GM23248 (cell line): ENCODE measurements at regions not wholly inside any gene's neighbourhood (a gene's known extent, or its start where the extent isn't known, plus 50 kb on each side); places are given as distances from the start of the nearest gene placed in this dataset.

Source experiments
- DNase-seq: peaks from one replicate; pipeline ENCODE4 v3.0.0-alpha.2; 2015
- H2AFZ ChIP-seq: fragments of 200-600 bp; sonication (generic); 2 replicates; pipeline ENCODE4 v1.6.1; 2016; ENCODE audit warnings: antibody characterized with exemption
- H3F3A ChIP-seq: fragments of 200-600 bp; sonication (generic); 2 replicates; pipeline ENCODE4 v1.6.1; 2016; ENCODE audit warnings: mild to moderate bottlenecking, antibody characterized with exemption, mixed run types; ENCODE audit not compliant: insufficient read depth
- H3K27ac ChIP-seq: fragments of 200-600 bp; sonication (generic); 2 replicates; pipeline ENCODE4 v1.5.1; 2016; ENCODE audit warnings: mild to moderate bottlenecking
- H3K27me3 ChIP-seq: fragments of 200-600 bp; sonication (generic); replicated peaks from 2 replicates; pipeline ENCODE4 v1.6.1; 2016; ENCODE audit warnings: mild to moderate bottlenecking; ENCODE audit not compliant: insufficient read depth
- H3K36me3 ChIP-seq: fragments of 200-600 bp; sonication (generic); 2 replicates; pipeline ENCODE4 v1.6.1; 2016; ENCODE audit warnings: low read depth, mild to moderate bottlenecking
- H3K4me1 ChIP-seq: fragments of 200-600 bp; sonication (generic); 2 replicates; pipeline ENCODE4 v1.6.1; 2016; ENCODE audit warnings: mild to moderate bottlenecking; ENCODE audit not compliant: insufficient read depth
- H3K4me2 ChIP-seq: fragments of 200-600 bp; sonication (generic); one replicate; pipeline ENCODE4 v1.6.1; 2016; ENCODE audit warnings: mild to moderate bottlenecking; ENCODE audit not compliant: unreplicated experiment
- H3K4me3 ChIP-seq: fragments of 200-600 bp; sonication (generic); 2 replicates; pipeline ENCODE4 v1.5.1; 2016; ENCODE audit warnings: mild to moderate bottlenecking
- H3K79me2 ChIP-seq: fragments of 200-600 bp; sonication (generic); 2 replicates; pipeline ENCODE4 v1.6.1; 2016; ENCODE audit warnings: mild to moderate bottlenecking; ENCODE audit not compliant: insufficient read depth
- H3K9ac ChIP-seq: fragments of 200-600 bp; sonication (generic); 2 replicates; pipeline ENCODE4 v1.6.1; 2016; ENCODE audit warnings: mild to moderate bottlenecking
- H3K9me2 ChIP-seq: fragments of 200-600 bp; sonication (generic); 2 replicates; pipeline ENCODE4 v1.6.1; 2016; ENCODE audit warnings: mixed run types, mild to moderate bottlenecking, moderate library complexity; ENCODE audit not compliant: insufficient read depth
- H3K9me3 ChIP-seq: fragments of 200-600 bp; sonication (generic); one replicate; pipeline ENCODE4 v1.6.1; 2017; ENCODE audit warnings: low read depth
- H4K20me1 ChIP-seq: fragments of 200-600 bp; sonication (generic); 2 replicates; pipeline ENCODE4 v1.6.0; 2016; ENCODE audit not compliant: insufficient read depth
- EZH2 ChIP-seq: fragments of 200-600 bp; sonication (generic); IDR thresholded peaks from 2 replicates; pipeline ENCODE4 v1.6.1; 2018; ENCODE audit warnings: antibody characterized with exemption, mild to moderate bottlenecking; ENCODE audit not compliant: insufficient read depth, poor library complexity, severe bottlenecking
- EZH2phosphoT487 ChIP-seq: fragments of 200-600 bp; sonication (generic); IDR thresholded peaks from 2 replicates; pipeline ENCODE4 v1.6.1; 2018; ENCODE audit warnings: antibody characterized with exemption, moderate library complexity, mild to moderate bottlenecking, low read depth; ENCODE audit not compliant: insufficient read depth
- WGBS, 2 experiments: methylation state at CpG; one replicate each; pipeline ENCODE4 v1.1.6; 2015 to 2017; ENCODE audit warnings: low lambda C conversion rate in 2 of 2, low coverage in 1 of 2; ENCODE audit errors: missing lambda C conversion rate in 2 of 2; 5-methylcytosine and 5-hydroxymethylcytosine counted together
- in situ Hi-C: fragments of 300-500 bp; cut with MboI; formaldehyde crosslinking; loops from 2 replicates; pipeline ENCODE4 v1.15.0; 2020

- no peaks in the 10 kb centered on the region for H3F3A ChIP-seq
- TF ChIP-seq EZH2 (no peak), EZH2phosphoT487 (no peak)
- H3K9me2 ChIP-seq, result no peaks in the 10 kb centered on the region
- in situ Hi-C loops, result no loop called here
- no peaks in the 10 kb centered on the region for H4K20me1 ChIP-seq
- no peaks in the 10 kb centered on the region for H3K79me2 ChIP-seq
- H2AFZ ChIP-seq, result no peak overlapping the region
- no peak overlapping the region for H3K9ac ChIP-seq
- H3K4me3 ChIP-seq, result no peak overlapping the region
- no peaks in the 10 kb centered on the region for H3K27me3 ChIP-seq
- no peaks in the 10 kb centered on the region for H3K36me3 ChIP-seq
- no peak overlapping the region for H3K27ac ChIP-seq
- no peaks in the 10 kb centered on the region for H3K4me1 ChIP-seq
- no peak for DNase-seq
- no peaks in the 10 kb centered on the region for H3K9me3 ChIP-seq
- no peak overlapping the region for H3K4me2 ChIP-seq
Measured at GRCh38 chr18:51273437-51273836, 76.0 kb upstream of the MEX3C start.

- Histone ChIP-seq H2AFZ (no peak overlapping the region), H4K20me1 (no peaks in the 10 kb centered on the region), H3K4me2 (no peak overlapping the region), H3K4me3 (no peak overlapping the region), H3K4me1 (no peaks in the 10 kb centered on the region), H3F3A (no peaks in the 10 kb centered on the region), H3K79me2 (no peaks in the 10 kb centered on the region), H3K9me2 (no peaks in the 10 kb centered on the region), H3K27me3 (no peaks in the 10 kb centered on the region), H3K27ac (no peak overlapping the region), H3K36me3 (no peaks in the 10 kb centered on the region), H3K9ac (no peak overlapping the region), H3K9me3 (no peaks in the 10 kb centered on the region)
- TF ChIP-seq EZH2phosphoT487 (no peak), EZH2 (no peak)
- in situ Hi-C loops, result no loop called here
- WGBS, 2 experiments, result 12 to 13% methylated on average over 6 of the region's 6 CpGs
- peak; percentile 20 for DNase-seq
Measured at GRCh38 chr18:51275712-51276476, 78.4 kb upstream of the MEX3C start.

GRCh38 chr18:51278045-51278649, 80.7 kb upstream of the MEX3C start:
- Histone ChIP-seq H2AFZ (no peak overlapping the region), H3K4me2 (no peak overlapping the region), H3K27me3 (no peaks in the 10 kb centered on the region), H3K36me3 (no peaks in the 10 kb centered on the region), H3K9me2 (no peaks in the 10 kb centered on the region), H3K4me3 (no peak overlapping the region), H3K79me2 (no peaks in the 10 kb centered on the region), H3F3A (no peaks in the 10 kb centered on the region), H4K20me1 (no peaks in the 10 kb centered on the region), H3K4me1 (no peaks in the 10 kb centered on the region), H3K27ac (no peak overlapping the region), H3K9me3 (no peaks in the 10 kb centered on the region), H3K9ac (no peak overlapping the region)
- 56% methylated on average over 4 of the region's 4 CpGs for WGBS, 2 experiments
- TF ChIP-seq EZH2 (no peak), EZH2phosphoT487 (no peak)
- in situ Hi-C loops, result no loop called here
- DNase-seq, result peak; percentile 3

- H3K9me3 ChIP-seq, result no peaks in the 10 kb centered on the region
- no peak overlapping the region for H3K27ac ChIP-seq
- no peak overlapping the region for H3K4me2 ChIP-seq
- no peaks in the 10 kb centered on the region for H4K20me1 ChIP-seq
- H3K9me2 ChIP-seq, result no peaks in the 10 kb centered on the region
- H3F3A ChIP-seq, result no peaks in the 10 kb centered on the region
- no peak overlapping the region for H2AFZ ChIP-seq
- no peaks in the 10 kb centered on the region for H3K4me1 ChIP-seq
- no peaks in the 10 kb centered on the region for H3K79me2 ChIP-seq
- TF ChIP-seq EZH2 (no peak), EZH2phosphoT487 (no peak)
- H3K4me3 ChIP-seq, result no peak overlapping the region
- no peak for DNase-seq
- in situ Hi-C loops, result no loop called here
- H3K9ac ChIP-seq, result no peak overlapping the region
- H3K36me3 ChIP-seq, result no peaks in the 10 kb centered on the region
- WGBS, 2 experiments, result 59 to 60% methylated on average over 2 of the region's 2 CpGs
- H3K27me3 ChIP-seq, result no peaks in the 10 kb centered on the region
Measured at GRCh38 chr18:51279367-51279984, 82.0 kb upstream of the MEX3C start.
